Body of pancreas (tissue), 4 donors: ENCODE measurements at regions not wholly inside any gene's neighbourhood (a gene's known extent, or its start where the extent isn't known, plus 50 kb on each side); places are given as distances from the start of the nearest gene placed in this dataset.

Experiments
- ATAC-seq: fragments of 150-250 bp; one replicate; pipeline ENCODE4 v1.9.1; 2016
- DNase-seq, 4 donors: peaks; one replicate each; pipeline ENCODE4 v3.0.0-alpha.2; 2019
- H3K27ac ChIP-seq, 4 donors: fragments of 200-600 bp; sonication (generic); 1 replicate in 3 of 4; 2 replicates in 1 of 4; pipeline versions ENCODE4 v1.5.1 to v1.6.1; 2016 to 2019; ENCODE audit warnings: mild to moderate bottlenecking in 1 of 4, mixed read lengths in 1 of 4, moderate library complexity in 1 of 4
- H3K27me3 ChIP-seq, 2 donors: fragments of 200-600 bp; sonication (generic); one replicate each; pipeline ENCODE4 v1.6.0; 2016; ENCODE audit warnings: mild to moderate bottlenecking in 1 of 2
- H3K36me3 ChIP-seq, 2 donors: fragments of 200-600 bp; sonication (generic); replicated peaks in 1 of 2; 2 replicates each; pipeline ENCODE4 v1.5.1; 2016; ENCODE audit warnings: low read depth in 2 of 2; ENCODE audit not compliant: insufficient read depth in 1 of 2
- H3K4me1 ChIP-seq: fragments of 200-600 bp; sonication (generic); one replicate; pipeline ENCODE4 v1.6.0; 2016
- H3K4me3 ChIP-seq, 2 donors: fragments of 200-600 bp; sonication (generic); 1 replicate in 1 of 2; 2 replicates in 1 of 2; pipeline ENCODE4 v1.5.1; 2016 to 2019
- H3K9me3 ChIP-seq, 3 donors: fragments of 200-600 bp; sonication (generic); 1 replicate in 2 of 3; 2 replicates in 1 of 3; pipeline ENCODE4 v1.5.1; 2016
- POLR2A ChIP-seq, 3 donors: fragments of 450-650 bp; IDR thresholded peaks; one replicate each; pipeline ENCODE4 v1.6.1; 2016; ENCODE audit warnings: antibody characterized with exemption in 3 of 3, mild to moderate bottlenecking in 2 of 3
- WGBS, 2 donors: methylation state at CpG; one replicate each; pipeline ENCODE4 v1.1.5; 2017; 5-methylcytosine and 5-hydroxymethylcytosine counted together
- intact Hi-C: fragments of 100-400 bp; cut with DNase I; formaldehyde crosslinking; loops from one replicate; pipeline ENCODE4 v1.15.1; 2023
- TF ChIP-seq, protein P1 (sequence below), 7 experiments: fragments of 450-650 bp in 4 of 7; fragments of 200-600 bp in 3 of 7; sonication (generic) in 3 of 7; IDR thresholded peaks; one replicate each; pipeline ENCODE4 v1.5.1; 2016 to 2019; ENCODE audit warnings: antibody characterized with exemption in 7 of 7

DNA sequence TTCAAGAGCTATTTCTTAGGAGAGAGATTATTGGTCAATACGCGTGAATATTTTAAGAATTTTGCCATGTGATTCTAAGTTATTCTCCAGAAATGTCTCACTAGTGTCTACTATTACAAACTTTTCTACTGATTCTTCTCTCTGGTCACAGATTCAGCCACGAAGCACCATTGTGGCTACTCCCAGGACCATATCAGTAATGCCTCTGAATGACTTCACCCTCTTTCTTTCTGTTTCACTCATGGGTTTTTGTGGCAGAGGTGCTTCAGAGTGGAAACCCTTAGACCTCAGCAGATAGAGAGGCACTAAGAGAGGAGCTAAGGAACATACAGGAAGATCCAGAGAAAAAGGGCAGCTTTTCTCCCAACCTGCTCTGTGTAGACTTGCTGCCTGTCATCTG lies 211.3 kb downstream of the CBLN4 start:
- 68 to 79% methylated on average over 3 of the region's 3 CpGs for WGBS, 2 donors
- DNase-seq (no peak), ATAC-seq (no peak)
- H3K9me3 ChIP-seq, result no peaks in the 10 kb centered on the region
- H3K36me3 ChIP-seq, result no peaks in the 10 kb centered on the region
- intact Hi-C loops, result no loop called here
- no peak for TF ChIP-seq POLR2A (IDR thresholded peaks at IDR 0.05)
- TF ChIP-seq, protein P1, sequence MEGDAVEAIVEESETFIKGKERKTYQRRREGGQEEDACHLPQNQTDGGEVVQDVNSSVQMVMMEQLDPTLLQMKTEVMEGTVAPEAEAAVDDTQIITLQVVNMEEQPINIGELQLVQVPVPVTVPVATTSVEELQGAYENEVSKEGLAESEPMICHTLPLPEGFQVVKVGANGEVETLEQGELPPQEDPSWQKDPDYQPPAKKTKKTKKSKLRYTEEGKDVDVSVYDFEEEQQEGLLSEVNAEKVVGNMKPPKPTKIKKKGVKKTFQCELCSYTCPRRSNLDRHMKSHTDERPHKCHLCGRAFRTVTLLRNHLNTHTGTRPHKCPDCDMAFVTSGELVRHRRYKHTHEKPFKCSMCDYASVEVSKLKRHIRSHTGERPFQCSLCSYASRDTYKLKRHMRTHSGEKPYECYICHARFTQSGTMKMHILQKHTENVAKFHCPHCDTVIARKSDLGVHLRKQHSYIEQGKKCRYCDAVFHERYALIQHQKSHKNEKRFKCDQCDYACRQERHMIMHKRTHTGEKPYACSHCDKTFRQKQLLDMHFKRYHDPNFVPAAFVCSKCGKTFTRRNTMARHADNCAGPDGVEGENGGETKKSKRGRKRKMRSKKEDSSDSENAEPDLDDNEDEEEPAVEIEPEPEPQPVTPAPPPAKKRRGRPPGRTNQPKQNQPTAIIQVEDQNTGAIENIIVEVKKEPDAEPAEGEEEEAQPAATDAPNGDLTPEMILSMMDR (IDR thresholded peaks at IDR 0.05), result no peak
- H3K27ac ChIP-seq, result no peak overlapping the region
- no peaks in the 10 kb centered on the region for H3K4me1 ChIP-seq
- H3K27me3 ChIP-seq, result no peaks in the 10 kb centered on the region
- H3K4me3 ChIP-seq, result no peak overlapping the region

DNA sequence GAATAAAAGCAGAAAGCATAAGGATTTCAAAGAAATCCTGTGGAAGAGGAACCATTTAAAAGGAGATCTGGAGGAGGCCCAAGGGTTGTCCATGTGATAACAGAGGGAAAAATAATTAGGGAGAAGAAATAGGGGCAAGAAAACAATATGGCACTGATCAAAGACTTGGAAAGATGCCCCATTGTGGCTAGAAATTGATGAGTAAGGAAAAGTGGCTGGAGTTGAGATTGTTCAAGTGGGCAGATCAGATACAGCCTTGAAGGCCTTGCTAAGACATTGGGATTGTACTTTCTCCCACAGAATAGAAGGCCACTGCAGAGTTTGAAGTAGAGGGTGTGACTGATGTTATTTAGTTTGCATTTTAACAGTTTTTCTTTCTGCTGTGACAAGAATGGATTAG lies 213.3 kb downstream of the CBLN4 start:
- H3K27me3 ChIP-seq, result no peaks in the 10 kb centered on the region
- intact Hi-C loops, result no loop called here
- H3K4me1 ChIP-seq, result no peaks in the 10 kb centered on the region
- H3K36me3 ChIP-seq, result no peaks in the 10 kb centered on the region
- no peak for ATAC-seq
- no peak for TF ChIP-seq POLR2A (IDR thresholded peaks at IDR 0.05)
- TF ChIP-seq, protein P1 (IDR thresholded peaks at IDR 0.05), result no peak
- no peak overlapping the region for H3K4me3 ChIP-seq
- no peaks in the 10 kb centered on the region for H3K9me3 ChIP-seq
- no peak for DNase-seq
- H3K27ac ChIP-seq, result no peak overlapping the region

DNA sequence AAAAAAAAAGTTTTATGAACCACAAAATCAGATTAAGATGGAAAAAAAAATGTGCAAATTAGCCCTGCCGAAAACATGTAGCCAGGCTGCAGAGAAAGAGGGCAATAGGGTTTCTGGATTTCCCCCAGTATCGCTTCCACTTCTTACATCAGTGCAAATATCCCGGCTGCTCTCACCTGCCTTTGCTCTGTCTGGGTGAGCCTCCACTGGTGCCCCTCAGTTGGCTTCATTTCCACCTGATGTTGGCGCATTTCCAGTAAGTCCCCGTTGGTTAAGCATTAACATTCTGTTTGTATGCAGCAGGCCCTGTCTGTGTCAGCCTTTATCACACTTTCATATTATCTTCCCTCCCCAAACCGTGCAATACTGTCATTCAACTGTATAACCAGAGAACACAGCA lies 215.1 kb downstream of the CBLN4 start:
- intact Hi-C loops, result no loop called here
- Histone ChIP-seq H3K4me1 (no peaks in the 10 kb centered on the region), H3K4me3 (no peak overlapping the region), H3K9me3 (no peaks in the 10 kb centered on the region), H3K27me3 (no peaks in the 10 kb centered on the region), H3K27ac (no peak overlapping the region), H3K36me3 (no peaks in the 10 kb centered on the region)
- no peak for ATAC-seq
- no peak for TF ChIP-seq POLR2A (IDR thresholded peaks at IDR 0.05)
- TF ChIP-seq, protein P1 (IDR thresholded peaks at IDR 0.05), result no peak
- WGBS, 2 donors, result 29 to 34% methylated on average over 6 of the region's 6 CpGs
- DNase-seq, result peak in 1 of 4 donors; percentile 11

DNA sequence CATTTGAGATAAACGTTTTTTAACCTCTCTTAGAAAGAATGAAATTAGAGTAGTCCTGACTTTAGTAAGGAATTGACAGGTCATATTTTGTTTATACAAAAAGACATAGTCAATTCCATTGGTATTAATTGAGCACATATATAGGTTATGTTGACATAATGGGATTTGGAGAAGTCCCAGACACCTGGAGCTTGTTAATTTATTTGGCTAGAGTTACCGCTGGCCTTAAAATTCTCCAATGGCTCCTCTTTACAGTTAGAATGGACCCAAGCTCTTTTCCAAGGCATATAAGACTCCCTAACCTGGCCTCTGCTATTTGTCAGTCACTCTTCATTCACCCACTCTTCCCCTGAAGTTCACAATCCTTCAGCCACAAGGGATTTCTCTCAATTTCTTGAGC lies 221.3 kb downstream of the CBLN4 start:
- no peaks in the 10 kb centered on the region for H3K9me3 ChIP-seq
- H3K36me3 ChIP-seq, result no peaks in the 10 kb centered on the region
- H3K27me3 ChIP-seq, result no peaks in the 10 kb centered on the region
- no peak for DNase-seq
- no peak for ATAC-seq
- H3K4me3 ChIP-seq, result no peak overlapping the region
- H3K4me1 ChIP-seq, result no peaks in the 10 kb centered on the region
- TF ChIP-seq POLR2A (IDR thresholded peaks at IDR 0.05), result no peak
- TF ChIP-seq, protein P1 (IDR thresholded peaks at IDR 0.05), result no peak
- intact Hi-C loops, result no loop called here
- H3K27ac ChIP-seq, result no peak overlapping the region
- WGBS, 2 donors, result 36 to 42% methylated on average over 2 of the region's 2 CpGs

DNA sequence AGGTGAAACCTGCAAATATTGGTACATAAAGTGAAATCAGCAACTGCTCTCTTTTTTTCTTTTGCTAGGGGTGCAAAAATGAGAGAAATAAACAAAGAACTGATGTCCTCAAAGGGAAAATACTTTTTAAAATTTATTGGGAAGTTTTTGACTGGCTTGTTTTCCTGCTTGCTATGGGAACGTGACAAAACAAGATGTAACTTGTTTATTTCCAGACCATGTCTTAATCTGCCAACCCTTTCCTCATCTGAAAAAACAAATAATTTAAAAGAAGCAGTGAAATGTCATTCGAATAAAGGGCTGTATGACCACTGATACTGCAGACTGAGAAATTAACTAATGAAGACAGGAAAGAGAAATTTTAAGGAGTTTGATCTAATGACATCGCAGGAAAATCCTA lies 221.9 kb downstream of the CBLN4 start:
- Histone ChIP-seq H3K27ac (no peak overlapping the region), H3K9me3 (no peaks in the 10 kb centered on the region), H3K36me3 (no peaks in the 10 kb centered on the region), H3K4me1 (no peaks in the 10 kb centered on the region), H3K4me3 (no peak overlapping the region), H3K27me3 (no peaks in the 10 kb centered on the region)
- DNase-seq, result no peak
- intact Hi-C loops, result no loop called here
- WGBS, 2 donors, result 53 to 65% methylated on average over 3 of the region's 3 CpGs
- ATAC-seq, result no peak
- no peak for TF ChIP-seq POLR2A (IDR thresholded peaks at IDR 0.05)
- TF ChIP-seq, protein P1 (IDR thresholded peaks at IDR 0.05), result no peak
